Peyer's patch (tissue), 4 donors: ENCODE measurements at regions not wholly inside any gene's neighbourhood (a gene's known extent, or its start where the extent isn't known, plus 50 kb on each side); places are given as distances from the start of the nearest gene placed in this dataset.
"Not testable (repeated sequence)": the region's sequence is repeated elsewhere in the genome, so short reads cannot be mapped to it uniquely, and the experiment has no call there.

Experiments
- DNase-seq, 3 donors: peaks; one replicate each; pipeline ENCODE4 v3.0.0-alpha.2; 2017 to 2019
- H3K27ac ChIP-seq, 4 donors: fragments of 200-600 bp; sonication (generic); one replicate each; pipeline ENCODE4 v1.5.1; 2016 to 2019
- H3K27me3 ChIP-seq, 2 donors: fragments of 200-600 bp; sonication (generic); one replicate each; pipeline ENCODE4 v1.5.1; 2019
- H3K36me3 ChIP-seq, 3 donors: fragments of 200-600 bp; sonication (generic); one replicate each; pipeline ENCODE4 v1.5.1; 2016 to 2019
- H3K4me1 ChIP-seq, 4 donors: fragments of 200-600 bp; sonication (generic); one replicate each; pipeline ENCODE4 v1.5.1; 2016 to 2019
- H3K4me3 ChIP-seq, 4 donors: fragments of 200-600 bp; sonication (generic); 1 replicate in 3 of 4; 2 replicates in 1 of 4; pipeline ENCODE4 v1.5.1; 2016 to 2019; ENCODE audit warnings: mild to moderate bottlenecking in 1 of 4
- H3K9me3 ChIP-seq, 4 donors: fragments of 200-600 bp; sonication (generic); one replicate each; pipeline ENCODE4 v1.5.1; 2016 to 2019; ENCODE audit warnings: mild to moderate bottlenecking in 1 of 4
- POLR2A ChIP-seq, 2 donors: fragments of 450-650 bp; IDR thresholded peaks; one replicate each; pipeline ENCODE4 v1.5.1; 2017; ENCODE audit warnings: antibody characterized with exemption in 2 of 2, mild to moderate bottlenecking in 2 of 2, moderate library complexity in 2 of 2
- TF ChIP-seq, protein P1 (sequence below), 6 experiments: fragments of 450-650 bp in 4 of 6; fragments of 200-600 bp in 2 of 6; sonication (generic) in 1 of 6; IDR thresholded peaks; one replicate each; pipeline ENCODE4 v1.5.1; 2017 to 2019; ENCODE audit warnings: antibody characterized with exemption in 6 of 6, mild to moderate bottlenecking in 3 of 6, moderate library complexity in 1 of 6

- H3K36me3 ChIP-seq, H3K9me3 ChIP-seq, DNase-seq, H3K27me3 ChIP-seq, H3K4me1 ChIP-seq, H3K27ac ChIP-seq, H3K4me3 ChIP-seq: not testable (repeated sequence)
Observed at GRCh38 chrX:149420566-149420965, 84.5 kb downstream of the IDS start.

DNA sequence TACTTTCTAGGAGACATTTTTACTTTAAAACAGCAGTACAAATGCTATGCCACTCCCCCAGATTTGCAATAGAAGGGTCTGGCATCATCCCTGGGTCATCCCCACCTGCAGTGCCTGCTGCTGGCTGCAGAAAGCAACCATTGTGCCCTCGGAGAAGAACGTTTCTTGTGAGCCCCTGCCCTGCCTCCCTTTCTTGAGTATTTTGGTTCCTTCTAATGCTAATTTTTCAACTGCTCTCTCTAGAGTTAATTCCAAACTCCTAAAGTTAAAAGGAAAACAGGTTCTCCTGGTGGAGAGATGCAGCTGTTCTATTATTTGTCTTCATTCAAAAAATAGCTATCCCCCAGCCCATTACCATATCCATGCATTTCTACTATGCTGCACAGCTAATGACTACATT lies 107.1 kb downstream of the IDS start:
- Histone ChIP-seq H3K9me3 (no peaks in the 10 kb centered on the region), H3K27me3 (no peaks in the 10 kb centered on the region), H3K36me3 (no peaks in the 10 kb centered on the region), H3K4me3 (no peak overlapping the region), H3K4me1 (no peaks in the 10 kb centered on the region), H3K27ac (no peak overlapping the region)
- TF ChIP-seq, protein P1, sequence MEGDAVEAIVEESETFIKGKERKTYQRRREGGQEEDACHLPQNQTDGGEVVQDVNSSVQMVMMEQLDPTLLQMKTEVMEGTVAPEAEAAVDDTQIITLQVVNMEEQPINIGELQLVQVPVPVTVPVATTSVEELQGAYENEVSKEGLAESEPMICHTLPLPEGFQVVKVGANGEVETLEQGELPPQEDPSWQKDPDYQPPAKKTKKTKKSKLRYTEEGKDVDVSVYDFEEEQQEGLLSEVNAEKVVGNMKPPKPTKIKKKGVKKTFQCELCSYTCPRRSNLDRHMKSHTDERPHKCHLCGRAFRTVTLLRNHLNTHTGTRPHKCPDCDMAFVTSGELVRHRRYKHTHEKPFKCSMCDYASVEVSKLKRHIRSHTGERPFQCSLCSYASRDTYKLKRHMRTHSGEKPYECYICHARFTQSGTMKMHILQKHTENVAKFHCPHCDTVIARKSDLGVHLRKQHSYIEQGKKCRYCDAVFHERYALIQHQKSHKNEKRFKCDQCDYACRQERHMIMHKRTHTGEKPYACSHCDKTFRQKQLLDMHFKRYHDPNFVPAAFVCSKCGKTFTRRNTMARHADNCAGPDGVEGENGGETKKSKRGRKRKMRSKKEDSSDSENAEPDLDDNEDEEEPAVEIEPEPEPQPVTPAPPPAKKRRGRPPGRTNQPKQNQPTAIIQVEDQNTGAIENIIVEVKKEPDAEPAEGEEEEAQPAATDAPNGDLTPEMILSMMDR (IDR thresholded peaks at IDR 0.05): no peak
- no peak for TF ChIP-seq POLR2A (IDR thresholded peaks at IDR 0.05)
- DNase-seq: no peak

DNA sequence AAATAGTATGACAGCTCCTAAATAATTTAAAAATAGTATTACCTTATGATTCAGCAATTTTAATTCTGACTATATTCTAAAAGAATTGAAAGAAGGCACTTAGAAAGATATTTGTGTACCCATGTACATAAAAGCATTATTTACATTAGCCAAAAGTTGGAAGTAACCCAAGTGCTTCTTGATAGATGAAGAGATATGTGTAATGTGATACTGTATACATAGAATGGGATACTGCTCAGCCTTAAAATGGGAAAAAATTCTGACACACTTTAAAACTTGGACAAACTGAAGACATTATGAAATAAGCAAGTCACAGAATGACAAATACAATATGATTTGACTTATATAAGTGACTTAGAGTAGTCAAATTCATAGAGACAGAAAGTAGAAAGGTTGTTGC lies 112.2 kb downstream of the IDS start:
- H3K27me3 ChIP-seq: no peaks in the 10 kb centered on the region
- no peak overlapping the region for H3K27ac ChIP-seq
- no peak for DNase-seq
- no peaks in the 10 kb centered on the region for H3K4me1 ChIP-seq
- H3K4me3 ChIP-seq: no peak overlapping the region
- TF ChIP-seq POLR2A (IDR thresholded peaks at IDR 0.05): no peak
- TF ChIP-seq, protein P1 (IDR thresholded peaks at IDR 0.05): no peak
- H3K9me3 ChIP-seq: no peaks in the 10 kb centered on the region
- H3K36me3 ChIP-seq: no peaks in the 10 kb centered on the region

DNA sequence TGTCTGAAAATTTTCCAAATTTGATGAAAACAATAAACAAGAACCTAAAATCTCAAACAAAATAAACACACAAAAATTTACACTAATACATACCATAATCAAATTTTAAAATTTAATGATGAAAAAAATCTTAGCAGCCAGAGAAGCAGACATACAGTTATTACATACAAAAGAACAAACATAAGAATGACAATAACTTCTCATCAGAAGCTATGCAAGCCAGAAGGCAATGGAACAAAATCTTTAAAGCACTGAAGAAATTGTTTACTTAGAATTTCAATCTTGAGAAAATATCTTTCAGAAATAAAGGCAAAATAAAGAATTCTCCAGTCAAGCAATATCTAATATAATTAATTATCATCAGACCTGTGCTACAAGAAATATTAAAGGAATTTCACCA lies 121.3 kb downstream of the IDS start:
- no peak overlapping the region for H3K27ac ChIP-seq
- no peaks in the 10 kb centered on the region for H3K4me1 ChIP-seq
- H3K4me3 ChIP-seq: no peak overlapping the region
- DNase-seq: no peak
- no peaks in the 10 kb centered on the region for H3K36me3 ChIP-seq
- TF ChIP-seq POLR2A (IDR thresholded peaks at IDR 0.05): no peak
- TF ChIP-seq, protein P1 (IDR thresholded peaks at IDR 0.05): no peak
- H3K27me3 ChIP-seq: no peaks in the 10 kb centered on the region
- H3K9me3 ChIP-seq: no peaks in the 10 kb centered on the region

GRCh38 chrX:149374751-149375150 lies 130.4 kb downstream of the IDS start:
- no peaks in the 10 kb centered on the region for H3K36me3 ChIP-seq
- no peaks in the 10 kb centered on the region for H3K9me3 ChIP-seq
- H3K27me3 ChIP-seq: no peaks in the 10 kb centered on the region
- DNase-seq: no peak
- TF ChIP-seq, protein P1 (IDR thresholded peaks at IDR 0.05): no peak
- no peak for TF ChIP-seq POLR2A (IDR thresholded peaks at IDR 0.05)
- H3K4me3 ChIP-seq: no peak overlapping the region
- no peak overlapping the region for H3K27ac ChIP-seq
- no peaks in the 10 kb centered on the region for H3K4me1 ChIP-seq

GRCh38 chrX:149372866-149373265 lies 132.2 kb downstream of the IDS start:
- no peaks in the 10 kb centered on the region for H3K9me3 ChIP-seq
- H3K36me3 ChIP-seq: no peaks in the 10 kb centered on the region
- no peak overlapping the region for H3K27ac ChIP-seq
- H3K4me1 ChIP-seq: no peaks in the 10 kb centered on the region
- no peak overlapping the region for H3K4me3 ChIP-seq
- no peak for DNase-seq
- H3K27me3 ChIP-seq: no peaks in the 10 kb centered on the region
- no peak for TF ChIP-seq POLR2A (IDR thresholded peaks at IDR 0.05)

- Histone ChIP-seq H3K27ac (no peak overlapping the region), H3K9me3 (no peaks in the 10 kb centered on the region), H3K4me3 (no peak overlapping the region), H3K27me3 (no peaks in the 10 kb centered on the region), H3K4me1 (no peaks in the 10 kb centered on the region), H3K36me3 (no peaks in the 10 kb centered on the region)
- TF ChIP-seq, protein P1 (IDR thresholded peaks at IDR 0.05): no peak
- TF ChIP-seq POLR2A (IDR thresholded peaks at IDR 0.05): no peak
- no peak for DNase-seq
Observed at GRCh38 chrX:149371986-149372385, 133.1 kb downstream of the IDS start.
